ENCODE measurements at regions not wholly inside any gene's neighbourhood (a gene's known extent, or its start where the extent isn't known, plus 50 kb on each side); places are given as distances from the start of the nearest gene placed in this dataset.

GRCh38 chr18:10239103-10239502, 215.3 kb upstream of the APCDD1 start:
- DNase-seq (ENCODE audit: low read depth): peak; percentile 20
- no peaks in the 10 kb centered on the region for H3K27me3 ChIP-seq (ENCODE audit: control insufficient read depth, insufficient read depth, low read length)
- H3K4me3 ChIP-seq (ENCODE audit: low read depth, low read length): no peak overlapping the region
- TF ChIP-seq CTCF (IDR thresholded peaks at IDR 0.05; ENCODE audit: insufficient read depth, low read length, severe bottlenecking): no peak
- no peak for FAIRE-seq
- H3K36me3 ChIP-seq (ENCODE audit: control insufficient read depth, insufficient read depth, low read length): no peaks in the 10 kb centered on the region

GRCh38 chr18:10239991-10240634, 214.3 kb upstream of the APCDD1 start:
- Histone ChIP-seq H3K27me3 (ENCODE audit: control insufficient read depth, insufficient read depth, low read length) (no peaks in the 10 kb centered on the region), H3K4me3 (ENCODE audit: low read depth, low read length) (no peak overlapping the region), H3K36me3 (ENCODE audit: control insufficient read depth, insufficient read depth, low read length) (no peaks in the 10 kb centered on the region)
- DNase-seq (ENCODE audit: low read depth) (no peak), FAIRE-seq (no peak)
- TF ChIP-seq CTCF (IDR thresholded peaks at IDR 0.05; ENCODE audit: insufficient read depth, low read length, severe bottlenecking): no peak

- H3K27me3 ChIP-seq (ENCODE audit: control insufficient read depth, insufficient read depth, low read length): no peaks in the 10 kb centered on the region
- FAIRE-seq: no peak
Measured at GRCh38 chr18:10240973-10241372, 213.5 kb upstream of the APCDD1 start.

GRCh38 chr18:10241579-10241978, 212.9 kb upstream of the APCDD1 start:
- no peak for FAIRE-seq
- Histone ChIP-seq H3K27me3 (ENCODE audit: control insufficient read depth, insufficient read depth, low read length) (no peaks in the 10 kb centered on the region), H3K36me3 (ENCODE audit: control insufficient read depth, insufficient read depth, low read length) (no peaks in the 10 kb centered on the region), H3K4me3 (ENCODE audit: low read depth, low read length) (no peak overlapping the region)
- no peak for TF ChIP-seq CTCF (IDR thresholded peaks at IDR 0.05; ENCODE audit: insufficient read depth, low read length, severe bottlenecking)
- DNase-seq (ENCODE audit: low read depth): no peak

More at GRCh38 chr18:10240973-10241372, 213.5 kb upstream of the APCDD1 start:
- TF ChIP-seq CTCF (IDR thresholded peaks at IDR 0.05; ENCODE audit: insufficient read depth, low read length, severe bottlenecking): no peak
- no peak overlapping the region for H3K4me3 ChIP-seq (ENCODE audit: low read depth, low read length)
- no peaks in the 10 kb centered on the region for H3K36me3 ChIP-seq (ENCODE audit: control insufficient read depth, insufficient read depth, low read length)
- DNase-seq (ENCODE audit: low read depth): no peak

- no peak for TF ChIP-seq CTCF (IDR thresholded peaks at IDR 0.05; ENCODE audit: insufficient read depth, low read length, severe bottlenecking)
- no peak overlapping the region for H3K4me3 ChIP-seq (ENCODE audit: low read depth, low read length)
- no peaks in the 10 kb centered on the region for H3K27me3 ChIP-seq (ENCODE audit: control insufficient read depth, insufficient read depth, low read length)
- DNase-seq (ENCODE audit: low read depth) (peak; percentile 70), FAIRE-seq (peak; percentile 28)
- no peaks in the 10 kb centered on the region for H3K36me3 ChIP-seq (ENCODE audit: control insufficient read depth, insufficient read depth, low read length)
Measured at GRCh38 chr18:10242936-10243680, 211.3 kb upstream of the APCDD1 start.

All from bronchial epithelial cell (primary cell).